GM21529 (cell line): ENCODE measurements at regions not wholly inside any gene's neighbourhood (a gene's known extent, or its start where the extent isn't known, plus 50 kb on each side); places are given as distances from the start of the nearest gene placed in this dataset.
"Not testable (repeated sequence)": the region's sequence is repeated elsewhere in the genome, so short reads cannot be mapped to it uniquely, and the experiment has no call there.

Experiments used
- ATAC-seq: cut with Tn5 transposase; IDR thresholded peaks from one replicate; pipeline ENCODE4 v1.9.1; 2021; ENCODE audit not compliant: unreplicated experiment

GRCh38 chr7:25727876-25728275 is 424.1 kb upstream of the NFE2L3 start:
- ATAC-seq, result no peak

- ATAC-seq, result no peak
These were observed 420.7 kb upstream of the NFE2L3 start for GRCh38 chr7:25731068-25731845.

GRCh38 chr7:25731846-25732245 is 420.2 kb upstream of the NFE2L3 start:
- ATAC-seq, result no peak

- no peak for ATAC-seq
These were observed 419.2 kb upstream of the NFE2L3 start for GRCh38 chr7:25732766-25733217.

- no peak for ATAC-seq
These were observed 416.2 kb upstream of the NFE2L3 start for GRCh38 chr7:25735674-25736242.

- ATAC-seq, result no peak
These were observed 413.5 kb upstream of the NFE2L3 start for GRCh38 chr7:25738528-25738927.

- no peak for ATAC-seq
These were observed 412.9 kb upstream of the NFE2L3 start for GRCh38 chr7:25739143-25739542.

GRCh38 chr7:25742316-25742715 is 409.7 kb upstream of the NFE2L3 start:
- ATAC-seq, result no peak

- not testable (repeated sequence) for ATAC-seq
These were observed 408.1 kb upstream of the NFE2L3 start for GRCh38 chr7:25743670-25744451.

GRCh38 chr7:25750744-25751508 is 401.1 kb upstream of the NFE2L3 start:
- no peak for ATAC-seq

GRCh38 chr7:25752154-25752553 is 399.8 kb upstream of the NFE2L3 start:
- no peak for ATAC-seq

GRCh38 chr7:25752967-25753791 is 398.8 kb upstream of the NFE2L3 start:
- no peak for ATAC-seq

- no peak for ATAC-seq
These were observed 398.2 kb upstream of the NFE2L3 start for GRCh38 chr7:25753837-25754236.

GRCh38 chr7:25754333-25754732 is 397.7 kb upstream of the NFE2L3 start:
- ATAC-seq, result no peak

- no peak for ATAC-seq
These were observed 397.2 kb upstream of the NFE2L3 start for GRCh38 chr7:25754751-25755150.

GRCh38 chr7:25756601-25757000 is 395.4 kb upstream of the NFE2L3 start:
- no peak for ATAC-seq

- no peak for ATAC-seq
These were observed 393.4 kb upstream of the NFE2L3 start for GRCh38 chr7:25758559-25758958.

- ATAC-seq, result no peak
These were observed 392.7 kb upstream of the NFE2L3 start for GRCh38 chr7:25759286-25759685.

- no peak for ATAC-seq
These were observed 392.2 kb upstream of the NFE2L3 start for GRCh38 chr7:25759748-25760147.
